ENCODE measurements at regions not wholly inside any gene's neighbourhood (a gene's known extent, or its start where the extent isn't known, plus 50 kb on each side); places are given as distances from the start of the nearest gene placed in this dataset.

DNA sequence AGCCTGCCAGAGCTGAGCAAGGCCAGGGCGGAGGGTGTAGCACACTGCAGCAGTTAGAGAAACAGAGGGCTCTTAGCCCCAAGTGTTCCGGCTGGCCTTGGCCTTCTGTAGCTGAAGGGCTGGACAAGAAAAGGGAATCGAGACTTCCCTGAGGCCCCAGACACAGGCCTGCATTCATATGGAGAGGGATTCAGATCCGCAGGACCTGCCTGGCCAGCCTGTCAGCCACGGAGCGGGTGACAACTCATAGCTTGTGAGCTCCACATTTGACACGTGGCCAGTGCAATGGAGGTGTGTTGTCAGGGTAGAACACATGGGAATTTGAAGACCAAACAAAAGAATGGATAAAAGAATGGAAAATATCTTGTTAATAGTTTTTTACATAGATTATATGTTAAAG lies 182.2 kb upstream of the GSC start:
- Histone ChIP-seq H3K27me3 (peaks cover 0 to 10% (median 0%) of the 10 kb centered on the region in 9 donors), H3K9me3 (peaks cover 0 to 12% (median 0%) of the 10 kb centered on the region in 12 donors), H3K4me1 (no peaks in the 10 kb centered on the region), H3K27ac (no peak overlapping the region), H3K4me3 (no peak overlapping the region), H3K36me3 (no peaks in the 10 kb centered on the region)
- no peak for ATAC-seq
- 63 to 74% (median 68%) methylated on average over 7 of the region's 7 CpGs for WGBS, 4 donors
- no peak for DNase-seq
- intact Hi-C loops (cut with DNase I), result no loop called here
- no peak for TF ChIP-seq POLR2A (IDR thresholded peaks at IDR 0.05)
- no peak for TF ChIP-seq CTCF (IDR thresholded peaks at IDR 0.05)

- H3K4me1 ChIP-seq, result no peaks in the 10 kb centered on the region
- WGBS, 4 donors, result 70 to 83% (median 77%) methylated on average over 3 of the region's 3 CpGs
These were observed 176.3 kb upstream of the GSC start for GRCh38 chr14:94946244-94946643.

GRCh38 chr14:94945615-94946014 lies 175.7 kb upstream of the GSC start:
- DNase-seq (no peak), ATAC-seq (no peak)
- no peak overlapping the region for H3K4me3 ChIP-seq
- H3K4me1 ChIP-seq, result no peaks in the 10 kb centered on the region
- TF ChIP-seq CTCF (IDR thresholded peaks at IDR 0.05) (no peak), POLR2A (IDR thresholded peaks at IDR 0.05) (no peak)
- intact Hi-C loops (cut with DNase I), result no loop called here
- H3K27me3 ChIP-seq, result no peaks in the 10 kb centered on the region
- H3K27ac ChIP-seq, result peak overlapping the region in 1 of 12 donors; percentile 62
- H3K9me3 ChIP-seq, result peaks cover 0 to 12% (median 0%) of the 10 kb centered on the region in 12 donors
- WGBS, 4 donors, result 85 to 97% (median 88%) methylated on average over 8 of the region's 8 CpGs
- no peaks in the 10 kb centered on the region for H3K36me3 ChIP-seq

More at GRCh38 chr14:94946244-94946643, 176.3 kb upstream of the GSC start:
- DNase-seq (no peak), ATAC-seq (no peak)
- Histone ChIP-seq H3K36me3 (no peaks in the 10 kb centered on the region), H3K27me3 (peaks cover 0 to 4% (median 0%) of the 10 kb centered on the region in 9 donors), H3K4me3 (no peak overlapping the region), H3K27ac (peak overlapping the region in 1 of 12 donors; percentile 62), H3K9me3 (peaks cover 0 to 12% (median 0%) of the 10 kb centered on the region in 12 donors)
- intact Hi-C loops (cut with DNase I), result no loop called here
- TF ChIP-seq POLR2A (IDR thresholded peaks at IDR 0.05) (no peak), CTCF (IDR thresholded peaks at IDR 0.05) (no peak)

GRCh38 chr14:94944636-94945258 lies 174.8 kb upstream of the GSC start:
- 87 to 91% (median 89%) methylated on average over 7 of the region's 7 CpGs for WGBS, 4 donors
- ATAC-seq (no peak), DNase-seq (no peak)
- TF ChIP-seq CTCF (IDR thresholded peaks at IDR 0.05) (no peak), POLR2A (IDR thresholded peaks at IDR 0.05) (no peak)
- Histone ChIP-seq H3K4me1 (no peaks in the 10 kb centered on the region), H3K27me3 (no peaks in the 10 kb centered on the region), H3K36me3 (no peaks in the 10 kb centered on the region), H3K27ac (no peak overlapping the region), H3K4me3 (no peak overlapping the region), H3K9me3 (peaks cover 0 to 12% (median 0%) of the 10 kb centered on the region in 12 donors)
- intact Hi-C loops (cut with DNase I), result no loop called here
